C4-2B (cell line): ENCODE measurements at regions not wholly inside any gene's neighbourhood (a gene's known extent, or its start where the extent isn't known, plus 50 kb on each side); places are given as distances from the start of the nearest gene placed in this dataset.

Experiments used
- ZFX ChIP-seq: fragments of 450-650 bp; IDR thresholded peaks from 2 replicates; pipeline ENCODE4 v1.6.1; 2017
- TF ChIP-seq, protein P1 (sequence below): fragments of 450-650 bp; conservative IDR thresholded peaks from 2 replicates; pipeline ENCODE4 v1.5.1; 2017; ENCODE audit warnings: mild to moderate bottlenecking

DNA sequence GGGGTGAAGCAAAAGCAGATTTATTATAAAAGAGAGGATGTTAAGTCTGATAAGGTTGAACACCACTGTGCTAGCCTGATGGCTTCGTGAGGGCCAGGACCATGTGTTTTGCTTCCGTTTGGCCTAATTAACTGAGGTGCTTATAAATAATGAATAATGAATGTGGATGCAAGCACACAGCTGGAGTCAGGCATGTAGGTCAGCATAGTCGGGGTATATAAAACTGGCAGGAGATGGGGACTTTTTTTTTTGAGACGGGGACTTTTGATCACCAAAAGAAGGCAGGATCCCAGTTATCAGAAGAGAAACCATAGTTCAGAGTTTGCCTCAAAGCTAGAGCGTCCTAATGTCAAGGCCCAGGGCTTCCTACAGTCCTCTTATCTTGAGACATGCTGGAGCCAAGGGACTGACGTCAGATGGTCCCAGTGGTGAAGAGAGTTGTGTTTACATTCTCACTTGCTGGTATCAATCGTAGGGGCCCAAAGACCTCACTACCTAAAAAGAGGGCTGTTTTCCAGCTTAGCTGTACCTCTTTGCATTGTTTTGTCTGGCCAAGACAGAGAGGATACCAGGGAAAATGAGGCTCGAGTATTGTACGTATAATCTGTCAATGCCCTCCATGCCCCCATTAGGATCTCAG, 50.4 kb downstream of the RTL9 start:
- TF ChIP-seq, protein P1, sequence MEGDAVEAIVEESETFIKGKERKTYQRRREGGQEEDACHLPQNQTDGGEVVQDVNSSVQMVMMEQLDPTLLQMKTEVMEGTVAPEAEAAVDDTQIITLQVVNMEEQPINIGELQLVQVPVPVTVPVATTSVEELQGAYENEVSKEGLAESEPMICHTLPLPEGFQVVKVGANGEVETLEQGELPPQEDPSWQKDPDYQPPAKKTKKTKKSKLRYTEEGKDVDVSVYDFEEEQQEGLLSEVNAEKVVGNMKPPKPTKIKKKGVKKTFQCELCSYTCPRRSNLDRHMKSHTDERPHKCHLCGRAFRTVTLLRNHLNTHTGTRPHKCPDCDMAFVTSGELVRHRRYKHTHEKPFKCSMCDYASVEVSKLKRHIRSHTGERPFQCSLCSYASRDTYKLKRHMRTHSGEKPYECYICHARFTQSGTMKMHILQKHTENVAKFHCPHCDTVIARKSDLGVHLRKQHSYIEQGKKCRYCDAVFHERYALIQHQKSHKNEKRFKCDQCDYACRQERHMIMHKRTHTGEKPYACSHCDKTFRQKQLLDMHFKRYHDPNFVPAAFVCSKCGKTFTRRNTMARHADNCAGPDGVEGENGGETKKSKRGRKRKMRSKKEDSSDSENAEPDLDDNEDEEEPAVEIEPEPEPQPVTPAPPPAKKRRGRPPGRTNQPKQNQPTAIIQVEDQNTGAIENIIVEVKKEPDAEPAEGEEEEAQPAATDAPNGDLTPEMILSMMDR = no peak
- no peak for TF ChIP-seq ZFX
